Epithelial cell of proximal tubule (primary cell): ENCODE measurements at regions not wholly inside any gene's neighbourhood (a gene's known extent, or its start where the extent isn't known, plus 50 kb on each side); places are given as distances from the start of the nearest gene placed in this dataset.
A peak's percentile ranks its signal among the peaks of the same experiment; 100 is the strongest.

Source experiments
- DNase-seq: peaks from one replicate; pipeline ENCODE4 v3.0.0-alpha.2; 2011; ENCODE audit warnings: low read depth
- H3K4me3 ChIP-seq: 2 replicates; pipeline ENCODE4 v1.5.1; 2011; ENCODE audit warnings: low read depth, mild to moderate bottlenecking, low read length
- TF ChIP-seq, protein P1 (sequence below): conservative IDR thresholded peaks from 2 replicates; pipeline ENCODE4 v1.5.1; 2012; ENCODE audit warnings: low read depth, mild to moderate bottlenecking, low read length

DNA sequence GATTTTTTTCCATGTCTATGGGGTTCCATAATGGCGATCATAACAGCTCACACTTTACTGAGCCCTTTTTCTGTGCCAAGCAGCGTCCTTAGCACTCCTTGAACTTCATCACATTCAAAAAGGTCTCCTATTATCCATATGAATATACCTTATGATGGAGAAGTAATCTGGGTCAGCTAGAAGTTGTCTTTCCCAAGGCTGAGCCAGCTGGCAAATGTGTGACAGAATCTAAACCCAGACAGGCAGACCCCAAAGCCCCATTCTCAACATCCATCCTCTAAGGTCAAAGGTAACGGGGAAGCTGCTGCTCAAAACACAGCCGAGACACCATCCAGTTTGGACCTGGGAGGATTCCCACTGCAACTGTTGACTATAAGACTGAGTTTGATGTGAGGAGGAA lies 249.6 kb downstream of the PRDM2 start:
- no peak for DNase-seq
- TF ChIP-seq, protein P1, sequence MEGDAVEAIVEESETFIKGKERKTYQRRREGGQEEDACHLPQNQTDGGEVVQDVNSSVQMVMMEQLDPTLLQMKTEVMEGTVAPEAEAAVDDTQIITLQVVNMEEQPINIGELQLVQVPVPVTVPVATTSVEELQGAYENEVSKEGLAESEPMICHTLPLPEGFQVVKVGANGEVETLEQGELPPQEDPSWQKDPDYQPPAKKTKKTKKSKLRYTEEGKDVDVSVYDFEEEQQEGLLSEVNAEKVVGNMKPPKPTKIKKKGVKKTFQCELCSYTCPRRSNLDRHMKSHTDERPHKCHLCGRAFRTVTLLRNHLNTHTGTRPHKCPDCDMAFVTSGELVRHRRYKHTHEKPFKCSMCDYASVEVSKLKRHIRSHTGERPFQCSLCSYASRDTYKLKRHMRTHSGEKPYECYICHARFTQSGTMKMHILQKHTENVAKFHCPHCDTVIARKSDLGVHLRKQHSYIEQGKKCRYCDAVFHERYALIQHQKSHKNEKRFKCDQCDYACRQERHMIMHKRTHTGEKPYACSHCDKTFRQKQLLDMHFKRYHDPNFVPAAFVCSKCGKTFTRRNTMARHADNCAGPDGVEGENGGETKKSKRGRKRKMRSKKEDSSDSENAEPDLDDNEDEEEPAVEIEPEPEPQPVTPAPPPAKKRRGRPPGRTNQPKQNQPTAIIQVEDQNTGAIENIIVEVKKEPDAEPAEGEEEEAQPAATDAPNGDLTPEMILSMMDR = no peak
- H3K4me3 ChIP-seq = no peak overlapping the region

DNA sequence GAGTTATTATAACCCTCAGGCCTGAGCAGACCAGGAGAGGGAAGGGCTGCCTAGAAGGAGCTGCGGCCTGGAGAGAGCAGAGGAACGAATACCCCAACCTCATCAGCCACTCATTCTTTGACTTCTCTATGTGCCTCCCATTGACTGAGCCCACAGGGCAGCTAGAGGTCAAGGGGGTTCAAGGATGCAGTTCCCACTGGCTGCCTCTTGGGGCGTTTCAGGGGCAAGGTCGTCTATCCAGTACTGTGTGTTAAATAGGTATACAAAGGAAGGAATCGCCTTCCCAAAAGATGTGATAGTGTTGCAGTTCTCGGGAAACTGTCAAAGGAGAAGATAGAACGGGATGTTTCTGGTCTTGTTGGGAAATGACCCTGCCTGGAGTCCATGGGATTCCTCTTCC lies 250.6 kb downstream of the PRDM2 start:
- DNase-seq = no peak
- no peak overlapping the region for H3K4me3 ChIP-seq
- TF ChIP-seq, protein P1 = peak; percentile 28

DNA sequence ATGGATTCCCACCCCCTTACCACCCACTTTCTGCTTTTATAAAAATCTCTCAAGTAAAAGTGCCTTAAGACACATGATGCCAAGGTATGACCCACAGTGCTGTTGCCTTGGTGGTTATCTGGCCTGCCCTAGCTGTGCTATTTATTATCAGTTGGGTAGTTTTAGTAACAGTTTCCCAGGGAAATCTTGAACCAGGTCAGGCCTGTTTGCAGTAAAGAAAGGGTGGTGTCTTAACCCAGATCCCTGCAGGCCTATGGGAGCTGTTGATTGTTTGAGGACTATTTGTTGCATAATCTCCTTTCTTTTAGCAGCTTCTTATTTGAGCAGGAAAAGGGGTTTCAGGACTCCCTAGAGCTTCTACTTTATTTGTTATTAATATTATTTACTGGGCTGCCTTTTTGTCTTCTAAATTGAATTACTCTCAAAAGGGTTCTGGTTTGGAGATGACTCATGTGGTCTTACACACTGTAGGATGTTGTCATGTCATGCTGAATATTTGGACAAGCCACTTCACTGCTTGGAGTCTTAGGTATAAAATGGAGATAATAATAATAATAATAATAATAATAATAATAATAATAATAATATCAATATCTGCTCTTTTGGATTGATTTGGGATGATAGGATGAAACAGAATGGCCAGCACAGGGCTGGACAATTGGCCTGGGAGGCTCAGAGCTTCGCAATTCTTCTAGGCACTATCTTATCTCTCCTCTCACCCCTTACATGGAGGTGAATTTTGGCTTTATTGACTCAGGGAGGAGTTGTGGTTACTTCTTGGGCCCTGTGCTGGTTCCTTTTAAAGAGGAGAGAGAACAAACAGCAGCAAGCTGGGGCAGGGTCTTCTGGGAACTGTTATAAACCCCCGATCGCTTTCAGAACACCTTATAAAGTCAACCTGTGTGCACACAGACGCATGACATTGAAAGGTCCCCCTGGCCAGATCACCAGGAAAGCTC lies 252.1 kb downstream of the PRDM2 start:
- DNase-seq = no peak
- H3K4me3 ChIP-seq = no peak overlapping the region
- TF ChIP-seq, protein P1 = no peak

DNA sequence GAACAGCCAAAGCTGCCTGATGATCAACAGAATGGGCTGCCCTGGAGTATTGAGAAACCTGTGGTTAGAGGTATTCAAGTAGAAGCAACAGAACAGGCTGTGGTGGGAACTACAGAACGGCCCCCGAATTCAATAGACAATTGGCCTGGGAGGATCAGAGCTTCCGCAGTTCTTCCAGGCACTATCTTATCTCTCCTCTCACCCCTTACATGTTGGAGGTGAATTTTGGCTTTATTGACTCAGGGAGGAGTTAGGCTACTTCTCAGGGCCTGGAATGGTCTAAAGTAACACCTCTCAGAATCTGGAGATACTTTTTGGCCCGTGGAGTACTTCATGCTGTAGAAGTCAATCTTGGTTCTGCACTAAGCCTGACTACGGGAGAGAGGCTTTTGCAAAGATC lies 253.0 kb downstream of the PRDM2 start:
- DNase-seq = no peak
- TF ChIP-seq, protein P1 = no peak
- no peak overlapping the region for H3K4me3 ChIP-seq

DNA sequence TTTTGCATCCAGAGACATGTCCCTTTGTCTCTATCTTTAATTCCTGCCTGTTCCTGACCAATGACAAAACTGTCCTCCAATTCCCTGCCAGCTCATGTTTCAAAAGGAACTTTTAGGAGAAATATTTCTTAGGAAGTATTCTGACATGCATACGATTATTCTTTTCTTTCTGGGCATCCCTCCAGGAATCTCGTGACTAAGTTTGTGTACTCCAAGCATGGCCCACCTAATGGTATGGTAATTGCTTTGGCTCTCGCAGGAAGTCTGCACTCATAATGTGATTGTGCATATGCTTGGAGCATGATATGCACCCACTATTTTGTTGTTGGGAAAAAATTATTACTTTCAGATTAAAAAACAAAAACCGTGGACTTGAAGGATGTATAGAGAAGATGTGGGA lies 256.4 kb downstream of the PRDM2 start:
- no peak for DNase-seq
- TF ChIP-seq, protein P1 = no peak
- no peak overlapping the region for H3K4me3 ChIP-seq

DNA sequence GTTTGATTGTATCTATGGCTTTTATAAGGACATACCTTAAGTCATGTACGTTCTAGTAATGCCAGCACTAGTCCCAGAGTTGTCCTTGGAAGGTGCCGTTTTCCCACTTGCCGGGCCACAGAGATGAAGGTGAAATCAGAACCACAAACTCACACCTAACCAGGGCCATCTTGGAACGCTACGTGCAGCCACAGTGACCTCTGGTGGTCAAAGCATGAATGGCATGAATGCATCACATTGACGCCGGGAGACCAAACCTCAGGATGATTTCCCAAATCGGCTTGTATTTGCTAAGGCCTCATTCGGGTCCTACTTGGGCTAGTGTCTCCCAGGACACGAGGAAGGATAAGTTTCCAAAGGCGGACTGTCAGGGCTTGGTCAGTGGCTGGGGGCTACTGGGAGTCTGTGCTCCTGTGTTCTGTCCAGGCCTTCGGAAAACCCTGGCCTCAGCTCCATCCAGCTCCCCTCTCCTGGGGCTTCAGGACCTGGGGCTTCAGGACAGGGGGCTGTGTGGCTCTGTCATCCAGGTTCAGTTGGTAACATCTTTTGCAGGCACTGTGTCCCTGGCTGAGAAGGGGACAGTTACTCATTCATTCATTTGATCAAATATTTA lies 260.5 kb downstream of the PRDM2 start:
- TF ChIP-seq, protein P1 = peak; percentile 99
- DNase-seq = no peak

DNA sequence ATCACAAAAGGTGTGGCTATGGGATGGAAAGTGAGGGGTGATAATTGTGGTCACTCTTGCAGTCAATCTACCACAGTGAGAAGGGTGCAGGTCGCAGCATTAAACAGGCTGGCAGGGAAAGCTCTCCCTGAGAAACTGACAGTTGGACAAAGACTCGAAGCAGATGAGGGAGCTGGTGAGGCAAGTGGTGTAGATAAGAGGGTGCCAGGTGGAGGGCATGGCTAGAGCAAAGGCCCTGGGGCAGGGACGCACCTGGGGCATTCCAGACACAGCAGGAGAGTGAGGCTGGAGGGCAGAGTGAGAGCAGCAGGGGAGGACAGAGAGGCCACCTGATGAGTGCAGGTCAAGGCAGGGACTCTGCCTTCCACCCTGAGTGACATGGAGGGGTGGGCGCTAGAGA lies 264.8 kb downstream of the PRDM2 start:
- TF ChIP-seq, protein P1 = no peak
- no peak overlapping the region for H3K4me3 ChIP-seq
- no peak for DNase-seq

More for the DNA sequence above, 260.5 kb downstream of the PRDM2 start:
- H3K4me3 ChIP-seq = no peak overlapping the region
